Upper lobe of right lung (tissue), 1 donor: ENCODE measurements at regions not wholly inside any gene's neighbourhood (a gene's known extent, or its start where the extent isn't known, plus 50 kb on each side); places are given as distances from the start of the nearest gene placed in this dataset.
"Not testable (repeated sequence)": the region's sequence is repeated elsewhere in the genome, so short reads cannot be mapped to it uniquely, and the experiment has no call there.

Source experiments
- ATAC-seq: fragments of 200-7000 bp; cut with Tn5 transposase; one replicate; pipeline ENCODE4 v1.9.1; 2020; ENCODE audit warnings: mild to moderate bottlenecking, moderate library complexity
- DNase-seq: peaks from one replicate; pipeline ENCODE4 v3.0.0-alpha.2; 2020
- H3K27ac ChIP-seq: fragments of 200-600 bp; one replicate; pipeline ENCODE4 v1.8.0; 2022
- H3K27me3 ChIP-seq: fragments of 200-600 bp; one replicate; pipeline ENCODE4 v1.8.0; 2022; ENCODE audit warnings: mild to moderate bottlenecking
- H3K36me3 ChIP-seq: fragments of 200-600 bp; one replicate; pipeline ENCODE4 v1.8.0; 2022
- H3K4me1 ChIP-seq: fragments of 200-600 bp; one replicate; pipeline ENCODE4 v1.8.0; 2022
- H3K4me3 ChIP-seq: fragments of 200-600 bp; one replicate; pipeline ENCODE4 v1.8.0; 2022; ENCODE audit warnings: mild to moderate bottlenecking
- H3K9me3 ChIP-seq: fragments of 200-600 bp; one replicate; pipeline ENCODE4 v1.8.0; 2022
- CTCF ChIP-seq: fragments of 200-600 bp; IDR thresholded peaks from one replicate; pipeline ENCODE4 v1.8.0; 2022; ENCODE audit warnings: antibody characterized with exemption
- intact Hi-C: fragments of 100-400 bp; cut with DNase I; formaldehyde crosslinking; loops from one replicate; pipeline ENCODE4 v1.11.0; 2022
- donor health status: DM: no; HTN: yes; CAD: no; lungs with severe emphysema.

GRCh38 chr2:142398212-142398611, 267.4 kb upstream of the LRP1B start:
- no peak for ATAC-seq
- TF ChIP-seq CTCF, result no peak

GRCh38 chr2:142395291-142395690, 264.5 kb upstream of the LRP1B start:
- Histone ChIP-seq H3K4me1 (no peaks in the 10 kb centered on the region), H3K27me3 (no peaks in the 10 kb centered on the region), H3K27ac (no peak overlapping the region), H3K36me3 (no peaks in the 10 kb centered on the region), H3K4me3 (no peak overlapping the region), H3K9me3 (no peaks in the 10 kb centered on the region)
- DNase-seq (no peak), ATAC-seq (no peak)
- intact Hi-C loops, result no loop called here
- no peak for TF ChIP-seq CTCF

More at GRCh38 chr2:142398212-142398611, 267.4 kb upstream of the LRP1B start:
- Histone ChIP-seq H3K4me1 (no peaks in the 10 kb centered on the region), H3K27me3 (no peaks in the 10 kb centered on the region), H3K36me3 (no peaks in the 10 kb centered on the region), H3K27ac (no peak overlapping the region), H3K4me3 (no peak overlapping the region), H3K9me3 (no peaks in the 10 kb centered on the region)
- DNase-seq, result no peak
- intact Hi-C loops, result no loop called here

GRCh38 chr2:142380372-142380771, 249.6 kb upstream of the LRP1B start:
- intact Hi-C loops, result no loop called here
- TF ChIP-seq CTCF, result no peak
- no peaks in the 10 kb centered on the region for H3K27me3 ChIP-seq
- no peaks in the 10 kb centered on the region for H3K4me1 ChIP-seq
- H3K36me3 ChIP-seq, result no peaks in the 10 kb centered on the region
- DNase-seq, result no peak
- no peak overlapping the region for H3K4me3 ChIP-seq
- no peak overlapping the region for H3K27ac ChIP-seq
- no peaks in the 10 kb centered on the region for H3K9me3 ChIP-seq
- no peak for ATAC-seq

GRCh38 chr2:142362069-142362468, 231.3 kb upstream of the LRP1B start:
- H3K36me3 ChIP-seq, H3K27me3 ChIP-seq, H3K27ac ChIP-seq, ATAC-seq, H3K4me3 ChIP-seq, DNase-seq, H3K9me3 ChIP-seq, H3K4me1 ChIP-seq, intact Hi-C loops: not testable (repeated sequence)

GRCh38 chr2:142347751-142348150, 216.9 kb upstream of the LRP1B start:
- H3K9me3 ChIP-seq, result no peaks in the 10 kb centered on the region
- no peak overlapping the region for H3K27ac ChIP-seq
- intact Hi-C loops, result no loop called here
- no peak overlapping the region for H3K4me3 ChIP-seq
- DNase-seq, result no peak
- no peaks in the 10 kb centered on the region for H3K4me1 ChIP-seq
- no peaks in the 10 kb centered on the region for H3K27me3 ChIP-seq
- TF ChIP-seq CTCF, result no peak
- ATAC-seq, result no peak
- no peaks in the 10 kb centered on the region for H3K36me3 ChIP-seq

GRCh38 chr2:142339261-142339660, 208.4 kb upstream of the LRP1B start:
- H3K9me3 ChIP-seq, result no peaks in the 10 kb centered on the region
- no peak for TF ChIP-seq CTCF
- no peaks in the 10 kb centered on the region for H3K36me3 ChIP-seq
- H3K4me1 ChIP-seq, result no peaks in the 10 kb centered on the region
- H3K27me3 ChIP-seq, result no peaks in the 10 kb centered on the region
- intact Hi-C loops, result no loop called here
- DNase-seq, result no peak
- no peak overlapping the region for H3K4me3 ChIP-seq
- no peak overlapping the region for H3K27ac ChIP-seq
- ATAC-seq, result no peak
